Kidney epithelial cell (primary cell): ENCODE measurements at regions not wholly inside any gene's neighbourhood (a gene's known extent, or its start where the extent isn't known, plus 50 kb on each side); places are given as distances from the start of the nearest gene placed in this dataset.

Experiments used
- DNase-seq: peaks from one replicate; pipeline ENCODE4 v3.0.0-alpha.2; 2010; ENCODE audit warnings: low read depth
- H3K27me3 ChIP-seq: 2 replicates; pipeline ENCODE4 v1.6.0; 2011; ENCODE audit warnings: low read length; ENCODE audit not compliant: control insufficient read depth, insufficient read depth
- H3K36me3 ChIP-seq: 2 replicates; pipeline ENCODE4 v1.5.1; 2011; ENCODE audit warnings: low read length; ENCODE audit not compliant: control insufficient read depth, insufficient read depth
- H3K4me3 ChIP-seq: 2 replicates; pipeline ENCODE4 v1.5.1; 2011; ENCODE audit warnings: low read depth, mild to moderate bottlenecking, control low read depth, low read length
- TF ChIP-seq, protein P1 (sequence below): IDR thresholded peaks from 2 replicates; pipeline ENCODE4 v1.5.1; 2011; ENCODE audit warnings: mild to moderate bottlenecking, moderate library complexity, low read length, control low read depth, inconsistent platforms; ENCODE audit not compliant: insufficient read depth, poor library complexity, severe bottlenecking

DNA sequence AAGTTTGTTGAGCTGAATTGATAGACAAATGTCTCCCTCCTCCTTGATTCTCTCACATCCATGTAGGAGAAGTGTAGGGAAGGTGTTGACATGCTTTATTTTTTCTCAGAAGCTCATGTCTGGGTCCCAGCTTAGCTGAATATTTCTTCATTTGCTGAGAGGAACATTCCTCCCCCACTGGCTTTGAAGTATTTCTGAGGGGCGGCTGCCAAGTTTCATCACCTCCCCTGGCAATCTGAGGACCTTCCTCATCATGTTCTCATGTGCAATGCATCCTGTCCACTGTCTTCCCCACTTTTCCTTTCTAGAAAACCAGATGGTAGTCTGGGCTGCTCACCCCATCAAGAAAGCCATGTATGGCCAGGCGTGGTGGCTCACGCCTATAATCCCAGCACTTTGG is 168.9 kb upstream of the RGMA start:
- no peaks in the 10 kb centered on the region for H3K27me3 ChIP-seq

GRCh38 chr15:93253681-93254080 is 164.7 kb upstream of the RGMA start:
- TF ChIP-seq, protein P1, sequence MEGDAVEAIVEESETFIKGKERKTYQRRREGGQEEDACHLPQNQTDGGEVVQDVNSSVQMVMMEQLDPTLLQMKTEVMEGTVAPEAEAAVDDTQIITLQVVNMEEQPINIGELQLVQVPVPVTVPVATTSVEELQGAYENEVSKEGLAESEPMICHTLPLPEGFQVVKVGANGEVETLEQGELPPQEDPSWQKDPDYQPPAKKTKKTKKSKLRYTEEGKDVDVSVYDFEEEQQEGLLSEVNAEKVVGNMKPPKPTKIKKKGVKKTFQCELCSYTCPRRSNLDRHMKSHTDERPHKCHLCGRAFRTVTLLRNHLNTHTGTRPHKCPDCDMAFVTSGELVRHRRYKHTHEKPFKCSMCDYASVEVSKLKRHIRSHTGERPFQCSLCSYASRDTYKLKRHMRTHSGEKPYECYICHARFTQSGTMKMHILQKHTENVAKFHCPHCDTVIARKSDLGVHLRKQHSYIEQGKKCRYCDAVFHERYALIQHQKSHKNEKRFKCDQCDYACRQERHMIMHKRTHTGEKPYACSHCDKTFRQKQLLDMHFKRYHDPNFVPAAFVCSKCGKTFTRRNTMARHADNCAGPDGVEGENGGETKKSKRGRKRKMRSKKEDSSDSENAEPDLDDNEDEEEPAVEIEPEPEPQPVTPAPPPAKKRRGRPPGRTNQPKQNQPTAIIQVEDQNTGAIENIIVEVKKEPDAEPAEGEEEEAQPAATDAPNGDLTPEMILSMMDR = no peak
- Histone ChIP-seq H3K27me3 (no peaks in the 10 kb centered on the region), H3K36me3 (no peaks in the 10 kb centered on the region), H3K4me3 (no peak overlapping the region)
- DNase-seq = no peak

More for the DNA sequence above, 168.9 kb upstream of the RGMA start:
- DNase-seq = no peak
- Histone ChIP-seq H3K4me3 (no peak overlapping the region), H3K36me3 (no peaks in the 10 kb centered on the region)
- TF ChIP-seq, protein P1 = no peak

DNA sequence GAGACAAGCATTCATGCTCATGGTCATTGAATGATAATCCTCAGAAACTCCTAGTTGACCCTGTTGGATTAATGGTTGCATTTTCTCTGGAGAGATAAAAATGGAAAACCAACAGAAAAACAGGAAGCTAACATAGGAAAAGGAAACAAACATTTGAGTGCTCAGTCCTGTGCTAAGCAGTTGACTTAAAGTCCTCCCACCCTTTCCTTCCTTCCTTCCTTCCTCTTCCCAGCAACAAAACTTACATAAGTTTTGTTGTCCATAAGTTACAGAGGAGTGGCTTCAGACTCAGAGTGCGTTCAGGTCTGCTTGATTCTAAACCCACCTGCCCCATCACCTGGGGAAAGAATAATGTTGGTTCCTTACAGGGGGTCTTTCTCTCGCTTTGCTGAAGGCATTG is 163.8 kb upstream of the RGMA start:
- TF ChIP-seq, protein P1 = no peak
- Histone ChIP-seq H3K27me3 (no peaks in the 10 kb centered on the region), H3K4me3 (no peak overlapping the region), H3K36me3 (no peaks in the 10 kb centered on the region)
- DNase-seq = no peak

DNA sequence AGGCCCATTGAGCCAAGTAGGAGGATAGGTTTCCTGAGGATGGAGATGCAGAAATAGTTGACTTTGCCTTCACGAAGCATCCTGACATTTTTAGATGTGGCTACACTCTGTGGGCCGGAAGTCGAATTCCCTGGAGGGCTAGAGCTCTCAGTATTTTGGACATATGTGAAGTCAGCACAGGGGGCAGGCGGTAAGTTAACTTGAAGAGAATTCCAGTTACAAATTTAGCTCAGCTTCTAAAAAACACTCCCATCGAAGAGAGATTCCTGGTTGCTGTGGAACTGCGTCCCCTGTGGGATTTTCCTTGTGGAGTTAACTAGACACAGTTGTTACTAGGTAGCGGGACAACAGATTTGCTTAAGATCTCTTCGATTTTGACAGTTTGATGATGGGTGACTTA is 161.9 kb upstream of the RGMA start:
- no peak for DNase-seq
- TF ChIP-seq, protein P1 = no peak
- no peaks in the 10 kb centered on the region for H3K36me3 ChIP-seq
- H3K27me3 ChIP-seq = no peaks in the 10 kb centered on the region
- H3K4me3 ChIP-seq = no peak overlapping the region

DNA sequence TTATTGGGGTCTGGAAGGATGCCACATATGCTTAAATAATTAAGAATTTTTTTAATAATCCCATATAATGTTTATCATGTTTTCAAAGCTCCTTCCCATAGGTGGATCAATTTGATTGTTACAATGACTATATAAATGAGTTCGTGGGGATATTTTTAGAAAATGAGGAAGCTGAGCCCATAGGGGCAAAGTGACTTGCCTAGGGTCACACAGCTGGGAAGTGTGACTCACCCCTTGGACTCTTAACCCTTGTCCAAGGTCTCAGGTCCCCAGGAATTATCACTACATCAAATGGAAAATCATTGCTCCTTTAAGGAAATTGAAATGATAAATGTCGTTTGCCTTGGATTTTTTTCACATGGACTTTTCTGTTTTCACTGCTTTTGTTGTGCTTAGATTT is 161.2 kb upstream of the RGMA start:
- Histone ChIP-seq H3K4me3 (no peak overlapping the region), H3K36me3 (no peaks in the 10 kb centered on the region), H3K27me3 (no peaks in the 10 kb centered on the region)
- TF ChIP-seq, protein P1 = no peak
- no peak for DNase-seq

- no peak overlapping the region for H3K4me3 ChIP-seq
- DNase-seq = no peak
- no peaks in the 10 kb centered on the region for H3K36me3 ChIP-seq
- H3K27me3 ChIP-seq = peaks cover 2% of the 10 kb centered on the region
- TF ChIP-seq, protein P1 = no peak
These were observed 160.6 kb upstream of the RGMA start for GRCh38 chr15:93249623-93250022.
